Neural progenitor cell (in vitro differentiated cells): ENCODE measurements at regions not wholly inside any gene's neighbourhood (a gene's known extent, or its start where the extent isn't known, plus 50 kb on each side); places are given as distances from the start of the nearest gene placed in this dataset.

Source experiments
- DNase-seq: peaks from one replicate; pipeline ENCODE4 v3.0.0-alpha.2; 2016; ENCODE audit warnings: low spot score
- H2AFZ ChIP-seq: fragments of 200-600 bp; sonication (generic); replicated peaks from 2 replicates; pipeline ENCODE4 v1.6.1; 2016; ENCODE audit warnings: antibody characterized with exemption
- H3F3A ChIP-seq: fragments of 200-600 bp; sonication (generic); 2 replicates; pipeline ENCODE4 v1.6.1; 2016; ENCODE audit warnings: antibody characterized with exemption, low read depth
- H3K27ac ChIP-seq: fragments of 200-600 bp; sonication (generic); 2 replicates; pipeline ENCODE4 v1.5.1; 2016; ENCODE audit warnings: mild to moderate bottlenecking
- H3K27me3 ChIP-seq: fragments of 200-600 bp; sonication (generic); 2 replicates; pipeline ENCODE4 v1.6.1; 2016; ENCODE audit warnings: mild to moderate bottlenecking, moderate library complexity
- H3K36me3 ChIP-seq: fragments of 200-600 bp; sonication (generic); 2 replicates; pipeline ENCODE4 v1.5.1; 2016
- H3K4me1 ChIP-seq: fragments of 200-600 bp; sonication (generic); 2 replicates; pipeline ENCODE4 v1.6.1; 2016; ENCODE audit warnings: mixed run types
- H3K4me2 ChIP-seq: fragments of 200-600 bp; sonication (generic); 2 replicates; pipeline ENCODE4 v1.6.1; 2016
- H3K4me3 ChIP-seq: fragments of 200-600 bp; sonication (generic); 2 replicates; pipeline ENCODE4 v1.5.1; 2016
- H3K79me2 ChIP-seq: fragments of 200-600 bp; sonication (generic); 2 replicates; pipeline ENCODE4 v1.6.1; 2016; ENCODE audit warnings: low read depth
- H3K9ac ChIP-seq: fragments of 200-600 bp; sonication (generic); 2 replicates; pipeline ENCODE4 v1.6.1; 2016
- H3K9me3 ChIP-seq: fragments of 200-600 bp; sonication (generic); 2 replicates; pipeline ENCODE4 v1.5.1; 2016; ENCODE audit warnings: low read depth
- H4K20me1 ChIP-seq: fragments of 200-600 bp; sonication (generic); 2 replicates; pipeline ENCODE4 v1.6.1; 2016; ENCODE audit warnings: low read depth
- H3K27ac Mint-ChIP-seq: 3 replicates; pipeline ENCODE4 v1.8.0; 2021; ENCODE audit warnings: mixed read lengths
- H3K27me3 Mint-ChIP-seq: 2 replicates; pipeline ENCODE4 v1.8.0; 2022; ENCODE audit warnings: low read depth, mild to moderate bottlenecking, inconsistent platforms, moderate library complexity, mixed read lengths; ENCODE audit not compliant: insufficient read depth
- H3K36me3 Mint-ChIP-seq: 3 replicates; pipeline ENCODE4 v1.8.0; 2021; ENCODE audit warnings: mixed read lengths
- H3K4me1 Mint-ChIP-seq: 3 replicates; pipeline ENCODE4 v1.8.0; 2021; ENCODE audit warnings: mixed read lengths
- H3K4me3 Mint-ChIP-seq: 3 replicates; pipeline ENCODE4 v1.8.0; 2021; ENCODE audit warnings: mild to moderate bottlenecking, moderate library complexity, mixed read lengths
- H3K9me3 Mint-ChIP-seq: 3 replicates; pipeline ENCODE4 v1.8.0; 2020; ENCODE audit warnings: mixed read lengths
- CTCF ChIP-seq: fragments of 200-600 bp; sonication (generic); IDR thresholded peaks from 2 replicates; pipeline ENCODE4 v1.5.1; 2017; ENCODE audit warnings: antibody characterized with exemption, mild to moderate bottlenecking
- EZH2 ChIP-seq: fragments of 200-600 bp; sonication (generic); IDR thresholded peaks from 2 replicates; pipeline ENCODE4 v1.6.1; 2017; ENCODE audit warnings: antibody characterized with exemption, mild to moderate bottlenecking, moderate library complexity
- EZH2phosphoT487 ChIP-seq: fragments of 200-600 bp; sonication (generic); IDR thresholded peaks from 2 replicates; pipeline ENCODE4 v1.6.1; 2017; ENCODE audit warnings: antibody characterized with exemption

- H3K27me3 Mint-ChIP-seq, result peaks cover 7% of the 10 kb centered on the region
- Histone ChIP-seq H3K27me3 (no peaks in the 10 kb centered on the region), H3K9ac (no peak overlapping the region)
Observed at GRCh38 chr15:79535536-79535935, 103.4 kb downstream of the MINAR1 start.

GRCh38 chr15:79538527-79538926, 106.4 kb downstream of the MINAR1 start:
- no peak overlapping the region for H3K4me2 ChIP-seq
- H3K36me3 Mint-ChIP-seq, result no peaks in the 10 kb centered on the region
- no peak for TF ChIP-seq EZH2
- no peak for TF ChIP-seq EZH2phosphoT487
- no peak for TF ChIP-seq CTCF
- no peaks in the 10 kb centered on the region for H3K27me3 ChIP-seq
- no peaks in the 10 kb centered on the region for H3K36me3 ChIP-seq
- H3K4me1 ChIP-seq, result peaks cover 1% of the 10 kb centered on the region
- no peak overlapping the region for H2AFZ ChIP-seq
- H3K79me2 ChIP-seq, result no peaks in the 10 kb centered on the region
- H3K27ac ChIP-seq, result no peak overlapping the region
- H4K20me1 ChIP-seq, result no peaks in the 10 kb centered on the region
- H3K27ac Mint-ChIP-seq, result no peak overlapping the region
- peaks cover 5% of the 10 kb centered on the region for H3K4me1 Mint-ChIP-seq
- H3K9ac ChIP-seq, result no peak overlapping the region
- H3K9me3 ChIP-seq, result no peaks in the 10 kb centered on the region
- no peaks in the 10 kb centered on the region for H3F3A ChIP-seq
- no peak for DNase-seq
- peaks cover 5% of the 10 kb centered on the region for H3K27me3 Mint-ChIP-seq
- no peak overlapping the region for H3K4me3 ChIP-seq
- no peaks in the 10 kb centered on the region for H3K9me3 Mint-ChIP-seq
- no peak overlapping the region for H3K4me3 Mint-ChIP-seq

More at GRCh38 chr15:79535536-79535935, 103.4 kb downstream of the MINAR1 start:
- no peak overlapping the region for H3K4me2 ChIP-seq
- no peaks in the 10 kb centered on the region for H3K9me3 ChIP-seq
- Mint-ChIP-seq H3K36me3 (no peaks in the 10 kb centered on the region), H3K4me3 (no peak overlapping the region), H3K4me1 (peaks cover 5% of the 10 kb centered on the region), H3K27ac (no peak overlapping the region), H3K9me3 (no peaks in the 10 kb centered on the region)
- no peak for TF ChIP-seq EZH2phosphoT487
- TF ChIP-seq CTCF, result no peak
- no peak for TF ChIP-seq EZH2
- no peaks in the 10 kb centered on the region for H3K36me3 ChIP-seq
- H3F3A ChIP-seq, result no peaks in the 10 kb centered on the region
- H2AFZ ChIP-seq, result no peak overlapping the region
- H3K4me1 ChIP-seq, result peaks cover 4% of the 10 kb centered on the region
- no peaks in the 10 kb centered on the region for H4K20me1 ChIP-seq
- H3K79me2 ChIP-seq, result no peaks in the 10 kb centered on the region
- H3K4me3 ChIP-seq, result no peak overlapping the region
- no peak for DNase-seq
- no peak overlapping the region for H3K27ac ChIP-seq

- H3K4me3 ChIP-seq, result no peak overlapping the region
- no peaks in the 10 kb centered on the region for H3K27me3 ChIP-seq
- no peaks in the 10 kb centered on the region for H3K79me2 ChIP-seq
- H3K4me2 ChIP-seq, result no peak overlapping the region
- Mint-ChIP-seq H3K36me3 (no peaks in the 10 kb centered on the region), H3K4me3 (peak overlapping the region; percentile 2), H3K4me1 (no peaks in the 10 kb centered on the region), H3K27ac (no peak overlapping the region), H3K9me3 (no peaks in the 10 kb centered on the region), H3K27me3 (peaks cover 5% of the 10 kb centered on the region)
- TF ChIP-seq EZH2phosphoT487 (no peak), EZH2 (no peak), CTCF (no peak)
- no peak for DNase-seq
- H3F3A ChIP-seq, result no peaks in the 10 kb centered on the region
- no peaks in the 10 kb centered on the region for H3K36me3 ChIP-seq
- no peaks in the 10 kb centered on the region for H3K4me1 ChIP-seq
- no peak overlapping the region for H2AFZ ChIP-seq
- no peaks in the 10 kb centered on the region for H4K20me1 ChIP-seq
- no peak overlapping the region for H3K9ac ChIP-seq
- H3K27ac ChIP-seq, result no peak overlapping the region
- no peaks in the 10 kb centered on the region for H3K9me3 ChIP-seq
Observed at GRCh38 chr15:79539401-79539800, 107.3 kb downstream of the MINAR1 start.
